ENCODE measurements at regions not wholly inside any gene's neighbourhood (a gene's known extent, or its start where the extent isn't known, plus 50 kb on each side); places are given as distances from the start of the nearest gene placed in this dataset.

DNA sequence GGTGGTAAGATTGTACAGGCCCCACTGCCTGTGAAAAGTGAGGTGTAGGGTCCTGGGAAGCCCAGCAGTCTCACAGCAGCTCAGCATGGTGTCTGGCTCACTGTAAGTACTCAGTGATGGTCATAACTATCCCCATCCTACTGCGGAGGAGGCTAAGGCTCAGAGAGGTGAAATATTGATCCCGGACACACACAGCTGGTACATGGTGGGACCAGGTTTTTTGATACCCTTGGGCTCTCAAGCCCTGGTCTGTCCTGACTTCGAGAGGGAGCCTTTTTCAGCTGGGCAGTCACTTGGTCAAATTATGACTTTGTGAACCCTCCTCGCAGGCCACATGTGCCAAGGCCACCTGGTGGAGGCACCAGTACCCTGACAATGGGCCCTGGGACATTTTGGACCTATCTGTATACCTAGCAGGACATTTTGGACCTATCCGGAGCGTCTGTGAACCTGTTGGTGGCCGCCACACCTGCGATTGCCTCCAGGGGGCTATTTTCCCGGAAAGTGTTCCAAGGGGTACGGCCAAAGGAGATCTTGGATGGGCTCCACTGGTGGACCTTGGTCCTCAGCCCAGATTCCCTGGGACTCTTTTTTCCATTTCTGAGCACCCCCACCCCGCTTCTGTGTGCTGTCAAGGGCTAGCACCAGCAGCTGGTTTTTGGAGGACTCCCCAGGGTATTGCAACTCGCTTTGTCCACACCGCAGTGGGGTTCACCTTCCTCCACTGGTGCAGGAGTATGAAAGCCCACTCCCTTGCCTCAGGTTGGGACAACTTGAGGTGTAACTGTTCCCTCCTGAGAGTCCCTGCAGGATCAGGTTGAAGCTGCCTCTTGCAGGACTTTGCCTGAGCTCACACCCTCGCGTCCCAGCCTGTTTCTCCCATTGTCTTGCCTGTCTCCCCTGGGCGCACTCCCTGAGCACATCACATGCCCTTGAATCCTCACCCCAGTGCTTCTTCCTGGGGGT lies 83.6 kb upstream of the NKD1 start:
- peaks cover 48% of the 10 kb centered on the region for H3K4me1 Mint-ChIP-seq
- Histone ChIP-seq H3F3A (replicated peaks; ENCODE audit: low read depth) (no peaks in the 10 kb centered on the region; the same call in 1 of the 2 replicates), H3K4me2 (no peak overlapping the region), H3K4me1 (ENCODE audit: insufficient read depth) (peaks cover 40% of the 10 kb centered on the region), H3K36me3 (ENCODE audit: insufficient read depth) (no peaks in the 10 kb centered on the region), H3K79me2 (replicated peaks; ENCODE audit: insufficient read depth) (no peaks in the 10 kb centered on the region), H4K20me1 (replicated peaks; ENCODE audit: insufficient read depth) (no peaks in the 10 kb centered on the region), H3K27ac (ENCODE audit: low read depth) (no peak overlapping the region), H3K4me3 (no peak overlapping the region), H2AFZ (no peak overlapping the region), H3K27me3 (ENCODE audit: insufficient read depth) (peaks cover 47% of the 10 kb centered on the region), H3K9me2 (ENCODE audit: insufficient read depth) (no peaks in the 10 kb centered on the region)
- peaks cover 30% of the 10 kb centered on the region for H3K27me3 Mint-ChIP-seq (ENCODE audit: insufficient read depth, low read depth, poor library complexity)
- peak; percentile 41 for DNase-seq (ENCODE audit: low spot score)
- TF ChIP-seq, protein P1, sequence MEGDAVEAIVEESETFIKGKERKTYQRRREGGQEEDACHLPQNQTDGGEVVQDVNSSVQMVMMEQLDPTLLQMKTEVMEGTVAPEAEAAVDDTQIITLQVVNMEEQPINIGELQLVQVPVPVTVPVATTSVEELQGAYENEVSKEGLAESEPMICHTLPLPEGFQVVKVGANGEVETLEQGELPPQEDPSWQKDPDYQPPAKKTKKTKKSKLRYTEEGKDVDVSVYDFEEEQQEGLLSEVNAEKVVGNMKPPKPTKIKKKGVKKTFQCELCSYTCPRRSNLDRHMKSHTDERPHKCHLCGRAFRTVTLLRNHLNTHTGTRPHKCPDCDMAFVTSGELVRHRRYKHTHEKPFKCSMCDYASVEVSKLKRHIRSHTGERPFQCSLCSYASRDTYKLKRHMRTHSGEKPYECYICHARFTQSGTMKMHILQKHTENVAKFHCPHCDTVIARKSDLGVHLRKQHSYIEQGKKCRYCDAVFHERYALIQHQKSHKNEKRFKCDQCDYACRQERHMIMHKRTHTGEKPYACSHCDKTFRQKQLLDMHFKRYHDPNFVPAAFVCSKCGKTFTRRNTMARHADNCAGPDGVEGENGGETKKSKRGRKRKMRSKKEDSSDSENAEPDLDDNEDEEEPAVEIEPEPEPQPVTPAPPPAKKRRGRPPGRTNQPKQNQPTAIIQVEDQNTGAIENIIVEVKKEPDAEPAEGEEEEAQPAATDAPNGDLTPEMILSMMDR (conservative IDR thresholded peaks at IDR 0.05; ENCODE audit: low read depth in 2 of 2) = peak; percentile 42 to 46
- TF ChIP-seq EZH2 (IDR thresholded peaks at IDR 0.05; ENCODE audit: low read depth, unreplicated experiment) = no peak
- no peaks in the 10 kb centered on the region for H3K36me3 Mint-ChIP-seq (ENCODE audit: low read depth)
- no peak overlapping the region for H3K27ac Mint-ChIP-seq
- ATAC-seq = no peak
- no peaks in the 10 kb centered on the region for H3K9me3 Mint-ChIP-seq
- no peak overlapping the region for H3K4me3 Mint-ChIP-seq

DNA sequence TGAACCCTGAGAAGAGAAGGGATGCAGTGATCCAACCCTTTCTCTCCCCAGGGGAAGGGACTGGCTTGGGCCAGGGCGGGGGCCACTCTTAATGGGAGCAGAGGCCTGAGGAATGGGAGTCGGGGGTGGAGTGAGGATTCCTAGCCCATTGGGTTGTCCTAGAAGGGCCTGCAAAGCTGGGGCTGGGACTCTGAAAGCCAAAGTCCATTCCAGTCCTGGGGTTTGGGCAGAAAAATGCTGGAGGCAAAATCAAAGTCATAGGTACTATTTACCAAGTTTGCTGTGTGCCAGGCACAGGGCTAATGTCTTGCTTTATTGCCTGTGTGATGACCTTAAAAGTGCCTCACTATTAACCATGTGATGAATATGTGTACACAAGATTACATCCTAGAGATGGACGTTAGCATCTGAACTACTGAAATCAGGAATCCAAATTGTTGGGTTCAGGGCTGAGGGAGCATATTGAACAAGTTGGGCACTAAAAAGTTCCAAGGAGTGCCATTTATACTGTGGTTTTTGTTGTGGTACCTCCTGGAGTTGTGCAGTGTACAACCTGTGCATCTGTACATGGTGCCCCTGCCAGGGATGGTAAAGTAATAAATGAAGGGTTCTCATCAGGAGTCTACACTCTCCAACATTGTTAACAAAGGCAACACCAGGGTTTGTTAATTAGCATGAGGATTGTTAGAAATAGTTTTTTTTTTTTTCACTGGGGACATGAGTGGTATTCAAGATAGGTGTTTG lies 84.4 kb upstream of the NKD1 start:
- DNase-seq (ENCODE audit: low spot score) = peak; percentile 21
- H3F3A ChIP-seq (replicated peaks; ENCODE audit: low read depth) = peaks cover 4% of the 10 kb centered on the region; the same call in 1 of the 2 replicates
- no peak for ATAC-seq
- peaks cover 42% of the 10 kb centered on the region for H3K4me1 ChIP-seq (ENCODE audit: insufficient read depth)
- H3K36me3 ChIP-seq (ENCODE audit: insufficient read depth) = no peaks in the 10 kb centered on the region
- no peaks in the 10 kb centered on the region for H4K20me1 ChIP-seq (replicated peaks; ENCODE audit: insufficient read depth)
- Mint-ChIP-seq H3K9me3 (no peaks in the 10 kb centered on the region), H3K36me3 (ENCODE audit: low read depth) (no peaks in the 10 kb centered on the region), H3K4me3 (no peak overlapping the region), H3K27ac (no peak overlapping the region), H3K4me1 (peaks cover 52% of the 10 kb centered on the region), H3K27me3 (ENCODE audit: insufficient read depth, low read depth, poor library complexity) (peaks cover 23% of the 10 kb centered on the region)
- peaks cover 39% of the 10 kb centered on the region for H3K27me3 ChIP-seq (ENCODE audit: insufficient read depth)
- no peaks in the 10 kb centered on the region for H3K79me2 ChIP-seq (replicated peaks; ENCODE audit: insufficient read depth)
- H3K4me2 ChIP-seq = peak overlapping the region; percentile 71
- no peak overlapping the region for H2AFZ ChIP-seq
- H3K27ac ChIP-seq (ENCODE audit: low read depth) = no peak overlapping the region
- no peak overlapping the region for H3K4me3 ChIP-seq
- H3K9me2 ChIP-seq (ENCODE audit: insufficient read depth) = no peaks in the 10 kb centered on the region
- TF ChIP-seq ZNF331 (CRISPR knock-in tag; IDR thresholded peaks at IDR 0.05; ENCODE audit: low read depth) (no peak), EZH2phosphoT487 (IDR thresholded peaks at IDR 0.05; ENCODE audit: unreplicated experiment) (no peak), STAT1 (IDR thresholded peaks at IDR 0.05; ENCODE audit: unreplicated experiment) (no peak), CREB1 (CRISPR knock-in tag; IDR thresholded peaks at IDR 0.05; ENCODE audit: low read depth) (no peak), EZH2 (IDR thresholded peaks at IDR 0.05; ENCODE audit: low read depth, unreplicated experiment) (no peak), ZNF114 (CRISPR knock-in tag; IDR thresholded peaks at IDR 0.05) (no peak), NANOG (IDR thresholded peaks at IDR 0.05; ENCODE audit: borderline replicate concordance) (no peak)
- TF ChIP-seq, protein P1 (conservative IDR thresholded peaks at IDR 0.05; ENCODE audit: low read depth in 2 of 2) = no peak
- TF ChIP-seq, protein P2, sequence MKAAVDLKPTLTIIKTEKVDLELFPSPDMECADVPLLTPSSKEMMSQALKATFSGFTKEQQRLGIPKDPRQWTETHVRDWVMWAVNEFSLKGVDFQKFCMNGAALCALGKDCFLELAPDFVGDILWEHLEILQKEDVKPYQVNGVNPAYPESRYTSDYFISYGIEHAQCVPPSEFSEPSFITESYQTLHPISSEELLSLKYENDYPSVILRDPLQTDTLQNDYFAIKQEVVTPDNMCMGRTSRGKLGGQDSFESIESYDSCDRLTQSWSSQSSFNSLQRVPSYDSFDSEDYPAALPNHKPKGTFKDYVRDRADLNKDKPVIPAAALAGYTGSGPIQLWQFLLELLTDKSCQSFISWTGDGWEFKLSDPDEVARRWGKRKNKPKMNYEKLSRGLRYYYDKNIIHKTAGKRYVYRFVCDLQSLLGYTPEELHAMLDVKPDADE (IDR thresholded peaks at IDR 0.05) = no peak

All from GM23338 (cell line).